IMR-90 (cell line): ENCODE measurements at regions not wholly inside any gene's neighbourhood (a gene's known extent, or its start where the extent isn't known, plus 50 kb on each side); places are given as distances from the start of the nearest gene placed in this dataset.

Experiments
- ATAC-seq: fragments of 200-7000 bp; cut with Tn5 transposase; 2 replicates; pipeline ENCODE4 v1.9.1; 2020; ENCODE audit warnings: low read depth, mild to moderate bottlenecking, moderate library complexity
- BruUV-seq: library from RNA; stranded (reverse); fragments of 400-500 nt; replicated peaks from 2 replicates; lab custom pipeline; 2021; lab: Mats Ljungman, UMichigan
- CTCF ChIA-PET: fragments of 300-600 bp; formaldehyde crosslinking; extraction: SDS; loops from one replicate; lab custom pipeline; 2021; ENCODE audit warnings: antibody characterized with exemption; lab: Yijun Ruan, JAX
- POLR2A ChIA-PET: fragments of 300-600 bp; sonication (Branson Sonifier 250); formaldehyde crosslinking; loops from one replicate; lab custom pipeline; 2022; ENCODE audit warnings: antibody characterized with exemption; ENCODE audit not compliant: unreplicated experiment; lab: Charles Lee
- DNase-seq: peaks from one replicate; pipeline ENCODE4 v3.0.0; 2013
- H2AFZ ChIP-seq: replicated peaks from 2 replicates; pipeline ENCODE3; 2013; ENCODE audit warnings: low read length, mild to moderate bottlenecking; ENCODE audit not compliant: poor library complexity
- H2AK5ac ChIP-seq: 2 replicates; pipeline ENCODE4 v1.6.1; 2013; ENCODE audit warnings: low read depth, low read length, inconsistent platforms
- H2AK9ac ChIP-seq: replicated peaks from 2 replicates; pipeline ENCODE3; 2013; ENCODE audit warnings: mild to moderate bottlenecking, low read depth, low read length, moderate library complexity; ENCODE audit not compliant: poor library complexity
- H2BK120ac ChIP-seq: 2 replicates; pipeline ENCODE4 v1.6.1; 2013; ENCODE audit warnings: low read depth, low read length, inconsistent platforms
- H2BK15ac ChIP-seq: 3 replicates; pipeline ENCODE4 v1.6.1; 2013; ENCODE audit warnings: low read depth, low read length, inconsistent platforms
- H2BK20ac ChIP-seq: 2 replicates; pipeline ENCODE4 v1.6.1; 2013; ENCODE audit warnings: low read depth, mild to moderate bottlenecking, inconsistent platforms, low read length, moderate library complexity
- H2BK5ac ChIP-seq: 2 replicates; pipeline ENCODE4 v1.6.1; 2013; ENCODE audit warnings: mild to moderate bottlenecking, low read depth, low read length, inconsistent platforms; ENCODE audit not compliant: poor library complexity, severe bottlenecking
- H3K14ac ChIP-seq: replicated peaks from 2 replicates; pipeline ENCODE4 v1.6.1; 2013; ENCODE audit warnings: low read depth, low read length, inconsistent platforms
- H3K18ac ChIP-seq: 2 replicates; pipeline ENCODE4 v1.6.1; 2013; ENCODE audit warnings: low read depth, low read length, control low read depth
- H3K23ac ChIP-seq: 2 replicates; pipeline ENCODE4 v1.6.1; 2013; ENCODE audit warnings: low read depth, low read length, inconsistent platforms
- H3K27ac ChIP-seq: 2 replicates; pipeline ENCODE4 v1.5.1; 2013; ENCODE audit warnings: mild to moderate bottlenecking, control low read depth, low read length; ENCODE audit not compliant: insufficient read depth
- H3K27me3 ChIP-seq: 2 replicates; pipeline ENCODE4 v1.6.1; 2013; ENCODE audit warnings: low read length; ENCODE audit not compliant: control insufficient read depth, insufficient read depth
- H3K36me3 ChIP-seq: 2 replicates; pipeline ENCODE4 v1.6.1; 2013; ENCODE audit warnings: low read length, mixed read lengths; ENCODE audit not compliant: control insufficient read depth, insufficient read depth
- H3K4ac ChIP-seq: 2 replicates; pipeline ENCODE4 v1.6.1; 2013; ENCODE audit warnings: low read depth, low read length, inconsistent platforms
- H3K4me1 ChIP-seq: 2 replicates; pipeline ENCODE4 v1.6.1; 2013; ENCODE audit warnings: low read length, mixed read lengths; ENCODE audit not compliant: control insufficient read depth, insufficient read depth
- H3K4me2 ChIP-seq: 2 replicates; pipeline ENCODE4 v1.6.1; 2013; ENCODE audit warnings: low read depth, mild to moderate bottlenecking, control low read depth, low read length, moderate library complexity
- H3K4me3 ChIP-seq: 2 replicates; pipeline ENCODE4 v1.5.1; 2013; ENCODE audit warnings: low read depth, mild to moderate bottlenecking, control low read depth, low read length, moderate library complexity; ENCODE audit not compliant: insufficient read depth
- H3K56ac ChIP-seq: 2 replicates; pipeline ENCODE4 v1.6.1; 2013; ENCODE audit warnings: low read length, inconsistent platforms; ENCODE audit not compliant: insufficient read depth; ENCODE audit errors: extremely low read depth
- H3K79me1 ChIP-seq, 2 experiments: 2 replicates each; pipeline ENCODE4 v1.6.1; 2013; ENCODE audit warnings: low read length in 2 of 2, inconsistent platforms in 1 of 2, low read depth in 1 of 2
- H3K9ac ChIP-seq: 2 replicates; pipeline ENCODE4 v1.6.1; 2013; ENCODE audit warnings: low read depth, low read length, control low read depth
- H3K9me1 ChIP-seq: 2 replicates; pipeline ENCODE4 v1.6.1; 2013; ENCODE audit warnings: low read length, inconsistent platforms; ENCODE audit not compliant: insufficient read depth
- H3K9me3 ChIP-seq: 2 replicates; pipeline ENCODE4 v1.6.1; 2013; ENCODE audit warnings: low read length; ENCODE audit not compliant: control insufficient read depth, insufficient read depth
- H4K20me1 ChIP-seq: 2 replicates; pipeline ENCODE4 v1.6.1; 2013; ENCODE audit warnings: low read length, inconsistent platforms; ENCODE audit not compliant: insufficient read depth
- H4K5ac ChIP-seq: 2 replicates; pipeline ENCODE4 v1.6.1; 2013; ENCODE audit warnings: mild to moderate bottlenecking, low read depth, low read length, control low read depth
- H4K8ac ChIP-seq, 2 experiments: 2 replicates each; pipeline ENCODE4 v1.6.1; 2013; ENCODE audit warnings: low read depth in 2 of 2, low read length in 2 of 2, control low read depth in 1 of 2, inconsistent platforms in 1 of 2
- H4K91ac ChIP-seq: 2 replicates; pipeline ENCODE4 v1.6.1; 2013; ENCODE audit warnings: low read depth, low read length, inconsistent platforms; ENCODE audit not compliant: insufficient read depth
- BHLHE40 ChIP-seq: fragments of 150-350 bp; IDR thresholded peaks from 2 replicates; pipeline ENCODE4 v1.6.1; 2016; ENCODE audit warnings: mild to moderate bottlenecking, low read depth, low read length
- CEBPB ChIP-seq: IDR thresholded peaks from 2 replicates; pipeline ENCODE4 v1.6.1; 2012; ENCODE audit warnings: low read depth, low read length, improper control_type of control experiment
- CHD1 ChIP-seq: IDR thresholded peaks from 2 replicates; pipeline ENCODE4 v1.6.1; 2012; ENCODE audit warnings: low read depth, low read length, improper control_type of control experiment
- CTCF ChIP-seq: conservative IDR thresholded peaks from 2 replicates; pipeline ENCODE4 v1.5.1; 2012; ENCODE audit warnings: mild to moderate bottlenecking, low read depth, low read length, improper control_type of control experiment
- ELK1 ChIP-seq: fragments of 150-350 bp; IDR thresholded peaks from 2 replicates; pipeline ENCODE4 v1.6.1; 2016; ENCODE audit warnings: low read depth, mild to moderate bottlenecking, low read length, moderate library complexity, borderline replicate concordance
- FOS ChIP-seq: fragments of 150-350 bp; IDR thresholded peaks from 2 replicates; pipeline ENCODE4 v1.6.1; 2016; ENCODE audit warnings: low read depth, low read length
- MAFK ChIP-seq: IDR thresholded peaks from 2 replicates; pipeline ENCODE4 v1.6.1; 2012; ENCODE audit warnings: low read depth, low read length, improper control_type of control experiment
- MAZ ChIP-seq: IDR thresholded peaks from 2 replicates; pipeline ENCODE4 v1.6.1; 2012; ENCODE audit warnings: low read depth, mild to moderate bottlenecking, low read length, improper control_type of control experiment, moderate library complexity, borderline replicate concordance
- MXI1 ChIP-seq: IDR thresholded peaks from 2 replicates; pipeline ENCODE4 v1.6.1; 2012; ENCODE audit warnings: low read depth, mild to moderate bottlenecking, low read length, moderate library complexity, borderline replicate concordance
- NFE2L2 ChIP-seq: fragments of 150-350 bp; IDR thresholded peaks from 2 replicates; pipeline ENCODE4 v1.6.1; 2016; ENCODE audit warnings: low read depth, mild to moderate bottlenecking, low read length
- POLR2A ChIP-seq: IDR thresholded peaks from 2 replicates; pipeline ENCODE4 v1.6.1; 2012; ENCODE audit warnings: mild to moderate bottlenecking, low read depth, low read length
- RAD21 ChIP-seq: IDR thresholded peaks from 2 replicates; pipeline ENCODE4 v1.6.1; 2012; ENCODE audit warnings: low read length, improper control_type of control experiment
- RCOR1 ChIP-seq: IDR thresholded peaks from 2 replicates; pipeline ENCODE4 v1.6.1; 2012; ENCODE audit warnings: mild to moderate bottlenecking, low read length, improper control_type of control experiment; ENCODE audit not compliant: insufficient replicate concordance
- RFX5 ChIP-seq: IDR thresholded peaks from 2 replicates; pipeline ENCODE4 v1.8.0; 2012; ENCODE audit warnings: low read depth, mild to moderate bottlenecking, low read length, moderate library complexity
- SMC3 ChIP-seq: fragments of 150-350 bp; IDR thresholded peaks from 2 replicates; pipeline ENCODE4 v1.6.1; 2016; ENCODE audit warnings: low read depth, mild to moderate bottlenecking, antibody characterized with exemption, low read length, moderate library complexity
- USF2 ChIP-seq: fragments of 150-350 bp; IDR thresholded peaks from 2 replicates; pipeline ENCODE4 v1.6.1; 2017; ENCODE audit warnings: mild to moderate bottlenecking, antibody characterized with exemption, low read length, low read depth
- WGBS, 2 experiments: methylation state at CpG; one replicate each; pipeline versions ENCODE4 v1.1.5 to v1.1.7; 2013; ENCODE audit warnings: missing lambda C conversion rate in 2 of 2; ENCODE audit not compliant: insufficient read length in 1 of 2; ENCODE audit errors: extremely low coverage in 2 of 2; 5-methylcytosine and 5-hydroxymethylcytosine counted together
- dilution Hi-C: fragments of 300-500 bp; cut with HindIII; formaldehyde crosslinking; loops from one replicate; pipeline ENCODE4 v1.14.3; 2018; ENCODE audit warnings: low sequenced_read_pairs; ENCODE audit not compliant: unreplicated experiment
- in situ Hi-C: fragments of 300-500 bp; cut with MboI; formaldehyde crosslinking; loops from 3 replicates; pipeline ENCODE4 v1.14.3; 2019; ENCODE audit warnings: low sequenced_read_pairs, inconsistent platforms, mixed read lengths
- intact Hi-C: fragments of 100-400 bp; cut with micrococcal nuclease; formaldehyde crosslinking; loops from 2 replicates; pipeline ENCODE4 v1.10.0; 2022

- POLR2A ChIA-PET: no interaction called here
- Histone ChIP-seq H3K14ac (no peak overlapping the region), H3K56ac (no peak overlapping the region), H4K20me1 (no peaks in the 10 kb centered on the region), H3K4me2 (no peak overlapping the region), H2AK5ac (no peak overlapping the region), H3K27ac (no peak overlapping the region), H3K23ac (no peak overlapping the region), H2BK15ac (no peak overlapping the region), H3K4me3 (no peak overlapping the region), H4K5ac (no peak overlapping the region), H3K18ac (no peak overlapping the region), H3K9me3 (peaks cover 38% of the 10 kb centered on the region), H3K36me3 (no peaks in the 10 kb centered on the region), H2BK5ac (no peak overlapping the region), H3K9ac (no peak overlapping the region), H4K8ac (no peak overlapping the region), H3K79me1 (no peaks in the 10 kb centered on the region), H3K9me1 (no peaks in the 10 kb centered on the region), H2AK9ac (no peak overlapping the region), H2BK20ac (no peak overlapping the region), H3K27me3 (no peaks in the 10 kb centered on the region), H4K91ac (no peak overlapping the region), H2BK120ac (no peak overlapping the region), H3K4ac (no peak overlapping the region), H3K4me1 (no peaks in the 10 kb centered on the region), H2AFZ (no peak overlapping the region)
- dilution Hi-C loops: no loop called here
- intact Hi-C loops: no loop called here
- 80% methylated on average over 11 of the region's 21 CpGs; no CpG with 5 or more reads in 1 of the 2 experiments for WGBS, 2 experiments
- CTCF ChIA-PET: no interaction called here
- ATAC-seq (no peak), DNase-seq (no peak)
- in situ Hi-C loops: no loop called here
- no TSS peak for BruUV-seq
- TF ChIP-seq RFX5: no peak
- TF ChIP-seq NFE2L2: no peak
- TF ChIP-seq CHD1: no peak
- no peak for TF ChIP-seq BHLHE40
- TF ChIP-seq CEBPB: no peak
- TF ChIP-seq MXI1: no peak
- TF ChIP-seq RCOR1: no peak
- no peak for TF ChIP-seq FOS
- TF ChIP-seq MAFK: no peak
- TF ChIP-seq SMC3: no peak
- no peak for TF ChIP-seq RAD21
- no peak for TF ChIP-seq USF2
- no peak for TF ChIP-seq MAZ
- no peak for TF ChIP-seq ELK1
- TF ChIP-seq CTCF: no peak
- no peak for TF ChIP-seq POLR2A
Measured at GRCh38 chr12:37541356-37541755, 775.2 kb upstream of the ALG10B start.
